Upper lobe of left lung (tissue), 6 donors: ENCODE measurements at regions not wholly inside any gene's neighbourhood (a gene's known extent, or its start where the extent isn't known, plus 50 kb on each side); places are given as distances from the start of the nearest gene placed in this dataset.

Experiments used
- ATAC-seq, 2 donors: fragments of 200-7000 bp; cut with Tn5 transposase; one replicate each; pipeline ENCODE4 v1.9.1; 2022; ENCODE audit warnings: mild to moderate bottlenecking in 2 of 2, moderate library complexity in 2 of 2; ENCODE audit not compliant: low FRiP score in 2 of 2
- DNase-seq, 2 donors: peaks; one replicate each; pipeline ENCODE4 v3.0.0-alpha.2; 2019 to 2020
- H3K27ac ChIP-seq, 4 donors: fragments of 200-600 bp; sonication (generic); one replicate each; pipeline ENCODE4 v1.5.1; 2016 to 2019
- H3K27me3 ChIP-seq, 4 donors: fragments of 200-600 bp; sonication (generic); one replicate each; pipeline ENCODE4 v1.5.1; 2017 to 2019
- H3K36me3 ChIP-seq, 4 donors: fragments of 200-600 bp; sonication (generic); one replicate each; pipeline ENCODE4 v1.5.1; 2016 to 2019
- H3K4me1 ChIP-seq, 4 donors: fragments of 200-600 bp; sonication (generic); one replicate each; pipeline ENCODE4 v1.5.1; 2018 to 2019
- H3K4me3 ChIP-seq, 4 donors: fragments of 200-600 bp; sonication (generic); one replicate each; pipeline ENCODE4 v1.5.1; 2017 to 2019; ENCODE audit warnings: mild to moderate bottlenecking in 2 of 4, moderate library complexity in 1 of 4
- H3K9me3 ChIP-seq, 4 donors: fragments of 200-600 bp; sonication (generic); one replicate each; pipeline ENCODE4 v1.5.1; 2018 to 2019
- EP300 ChIP-seq, 4 donors: sonication (generic); formaldehyde crosslinking; IDR thresholded peaks; one replicate each; pipeline ENCODE4 v1.5.1; 2017; ENCODE audit warnings: antibody characterized with exemption in 4 of 4, control low read depth in 2 of 4
- POLR2A ChIP-seq, 4 donors: fragments of 450-650 bp; IDR thresholded peaks; one replicate each; pipeline ENCODE4 v1.5.1; 2016 to 2017; ENCODE audit warnings: antibody characterized with exemption in 4 of 4, mild to moderate bottlenecking in 2 of 4
- POLR2AphosphoS5 ChIP-seq, 2 donors: sonication (generic); formaldehyde crosslinking; IDR thresholded peaks; one replicate each; pipeline ENCODE4 v1.5.1; 2017; ENCODE audit warnings: antibody characterized with exemption in 2 of 2
- whole genome bisulfite sequencing, 2 donors: methylation state at CpG; one replicate each; pipeline ENCODE4 v1.1.5; 2017 to 2018; 5-methylcytosine and 5-hydroxymethylcytosine counted together
- TF ChIP-seq, protein P1 (sequence below), 6 experiments: fragments of 450-650 bp in 4 of 6; fragments of 200-600 bp in 2 of 6; sonication (generic) in 2 of 6; IDR thresholded peaks; one replicate each; pipeline ENCODE4 v1.5.1; 2016 to 2019; ENCODE audit warnings: antibody characterized with exemption in 6 of 6
- donor health status: DM: no; HTN: no; CAD: no; lungs with moderate emphysema.
- donor health status: DM: no; HTN: yes; CAD: no; lungs with severe emphysema.

DNA sequence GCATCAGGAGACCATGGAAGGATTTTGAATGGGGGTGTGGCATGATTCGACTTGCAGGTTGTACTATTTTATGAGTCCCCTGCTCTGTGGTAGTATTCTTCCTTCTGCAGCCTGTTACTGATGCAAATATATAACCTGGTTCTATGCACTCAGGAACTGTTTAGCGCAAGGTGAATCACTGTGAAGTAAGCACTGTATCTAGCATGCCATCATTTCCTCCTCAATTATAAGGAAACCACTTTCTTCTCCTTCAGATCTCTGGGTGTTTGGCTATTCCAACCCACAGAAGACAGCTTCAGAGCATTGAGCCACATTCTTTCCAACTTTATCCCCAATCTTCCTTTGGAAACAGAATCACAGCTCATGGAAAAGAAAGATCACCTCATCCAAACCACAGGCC lies 176.7 kb downstream of the DIPK2A start:
- no peak for DNase-seq
- Histone ChIP-seq H3K27me3 (no peaks in the 10 kb centered on the region), H3K4me1 (no peaks in the 10 kb centered on the region), H3K36me3 (no peaks in the 10 kb centered on the region), H3K9me3 (no peaks in the 10 kb centered on the region), H3K27ac (no peak overlapping the region), H3K4me3 (no peak overlapping the region)
- ATAC-seq = no peak
- no peak for TF ChIP-seq POLR2AphosphoS5 (IDR thresholded peaks at IDR 0.05)
- 96 to 100% methylated on average over 2 of the region's 2 CpGs for WGBS, 2 donors

DNA sequence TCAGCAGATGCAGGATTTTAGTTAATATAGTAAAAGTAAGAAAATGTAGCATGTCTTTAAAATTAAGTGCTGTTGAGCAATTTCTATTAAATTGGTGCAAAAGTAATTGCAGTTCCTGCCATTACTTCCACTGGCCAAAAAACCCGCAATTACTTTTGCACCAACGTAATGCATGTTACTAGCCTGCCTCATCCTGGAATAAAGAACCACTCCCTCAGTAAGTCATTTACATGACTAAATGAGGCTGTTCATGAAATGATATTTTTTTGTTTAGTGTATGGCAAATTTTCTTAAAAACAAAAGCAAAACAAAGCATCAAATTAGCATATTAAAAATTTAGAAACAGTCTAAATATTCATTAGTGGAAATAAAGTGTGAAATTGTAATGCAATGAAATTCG lies 180.4 kb downstream of the DIPK2A start:
- Histone ChIP-seq H3K9me3 (no peaks in the 10 kb centered on the region), H3K27ac (no peak overlapping the region), H3K4me3 (no peak overlapping the region), H3K4me1 (no peaks in the 10 kb centered on the region), H3K27me3 (no peaks in the 10 kb centered on the region), H3K36me3 (no peaks in the 10 kb centered on the region)
- ATAC-seq = no peak
- DNase-seq = no peak
- WGBS, 2 donors = 91 to 94% methylated on average over 3 of the region's 3 CpGs
- TF ChIP-seq POLR2A (IDR thresholded peaks at IDR 0.05) = no peak
- TF ChIP-seq POLR2AphosphoS5 (IDR thresholded peaks at IDR 0.05) = no peak
- TF ChIP-seq, protein P1, sequence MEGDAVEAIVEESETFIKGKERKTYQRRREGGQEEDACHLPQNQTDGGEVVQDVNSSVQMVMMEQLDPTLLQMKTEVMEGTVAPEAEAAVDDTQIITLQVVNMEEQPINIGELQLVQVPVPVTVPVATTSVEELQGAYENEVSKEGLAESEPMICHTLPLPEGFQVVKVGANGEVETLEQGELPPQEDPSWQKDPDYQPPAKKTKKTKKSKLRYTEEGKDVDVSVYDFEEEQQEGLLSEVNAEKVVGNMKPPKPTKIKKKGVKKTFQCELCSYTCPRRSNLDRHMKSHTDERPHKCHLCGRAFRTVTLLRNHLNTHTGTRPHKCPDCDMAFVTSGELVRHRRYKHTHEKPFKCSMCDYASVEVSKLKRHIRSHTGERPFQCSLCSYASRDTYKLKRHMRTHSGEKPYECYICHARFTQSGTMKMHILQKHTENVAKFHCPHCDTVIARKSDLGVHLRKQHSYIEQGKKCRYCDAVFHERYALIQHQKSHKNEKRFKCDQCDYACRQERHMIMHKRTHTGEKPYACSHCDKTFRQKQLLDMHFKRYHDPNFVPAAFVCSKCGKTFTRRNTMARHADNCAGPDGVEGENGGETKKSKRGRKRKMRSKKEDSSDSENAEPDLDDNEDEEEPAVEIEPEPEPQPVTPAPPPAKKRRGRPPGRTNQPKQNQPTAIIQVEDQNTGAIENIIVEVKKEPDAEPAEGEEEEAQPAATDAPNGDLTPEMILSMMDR (IDR thresholded peaks at IDR 0.05) = no peak
- no peak for TF ChIP-seq EP300 (IDR thresholded peaks at IDR 0.05)

DNA sequence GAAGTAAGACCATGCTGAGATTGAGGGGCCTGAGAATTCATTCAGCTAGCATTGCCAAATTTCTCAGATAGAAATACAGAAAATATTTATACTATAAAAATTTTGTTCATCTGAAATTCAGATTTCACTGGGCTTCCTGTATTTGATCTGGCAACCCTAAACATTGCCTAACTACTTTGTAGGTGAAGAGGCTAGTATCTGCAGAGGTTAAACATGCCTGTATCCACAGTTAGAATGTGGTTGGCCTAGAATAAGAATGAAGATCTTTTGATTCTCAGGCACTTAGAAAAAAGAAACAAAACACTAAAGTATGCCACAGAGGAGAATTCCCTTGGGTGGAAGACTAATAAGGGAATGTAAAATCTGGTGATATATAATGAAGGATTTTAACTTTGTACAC lies 189.0 kb downstream of the DIPK2A start:
- no peak overlapping the region for H3K4me3 ChIP-seq
- H3K27ac ChIP-seq = no peak overlapping the region
- no peaks in the 10 kb centered on the region for H3K36me3 ChIP-seq
- DNase-seq (no peak), ATAC-seq (no peak)
- no peaks in the 10 kb centered on the region for H3K4me1 ChIP-seq
- H3K27me3 ChIP-seq = no peaks in the 10 kb centered on the region
- H3K9me3 ChIP-seq = no peaks in the 10 kb centered on the region
- TF ChIP-seq EP300 (IDR thresholded peaks at IDR 0.05) (no peak), POLR2AphosphoS5 (IDR thresholded peaks at IDR 0.05) (no peak), POLR2A (IDR thresholded peaks at IDR 0.05) (no peak)
- TF ChIP-seq, protein P1 (IDR thresholded peaks at IDR 0.05) = no peak

DNA sequence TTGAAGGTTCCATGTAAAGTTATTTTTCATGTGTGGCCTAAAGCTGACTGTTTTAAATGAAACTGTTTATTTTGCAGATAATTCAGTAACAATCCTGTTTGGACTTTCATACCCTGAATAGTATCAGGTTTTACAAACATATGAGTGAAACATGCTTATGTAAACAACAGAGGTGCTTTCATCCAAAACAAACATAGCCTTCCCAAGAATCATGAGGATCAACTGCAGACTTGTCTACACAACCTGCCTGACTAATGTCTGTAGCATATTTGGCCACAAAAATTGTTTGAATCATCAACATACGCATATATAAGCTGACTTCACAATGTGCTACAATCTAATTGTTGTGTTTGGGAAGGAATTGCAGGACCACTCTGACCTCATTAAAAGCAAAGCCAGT lies 190.4 kb downstream of the DIPK2A start:
- DNase-seq (no peak), ATAC-seq (no peak)
- Histone ChIP-seq H3K9me3 (no peaks in the 10 kb centered on the region), H3K4me3 (no peak overlapping the region), H3K27me3 (no peaks in the 10 kb centered on the region), H3K36me3 (no peaks in the 10 kb centered on the region), H3K4me1 (no peaks in the 10 kb centered on the region), H3K27ac (no peak overlapping the region)
- no peak for TF ChIP-seq POLR2A (IDR thresholded peaks at IDR 0.05)
- no peak for TF ChIP-seq POLR2AphosphoS5 (IDR thresholded peaks at IDR 0.05)
- TF ChIP-seq, protein P1 (IDR thresholded peaks at IDR 0.05) = no peak
- no peak for TF ChIP-seq EP300 (IDR thresholded peaks at IDR 0.05)
- WGBS, 2 donors = 53 to 85% methylated on average over 1 of the region's 1 CpG

DNA sequence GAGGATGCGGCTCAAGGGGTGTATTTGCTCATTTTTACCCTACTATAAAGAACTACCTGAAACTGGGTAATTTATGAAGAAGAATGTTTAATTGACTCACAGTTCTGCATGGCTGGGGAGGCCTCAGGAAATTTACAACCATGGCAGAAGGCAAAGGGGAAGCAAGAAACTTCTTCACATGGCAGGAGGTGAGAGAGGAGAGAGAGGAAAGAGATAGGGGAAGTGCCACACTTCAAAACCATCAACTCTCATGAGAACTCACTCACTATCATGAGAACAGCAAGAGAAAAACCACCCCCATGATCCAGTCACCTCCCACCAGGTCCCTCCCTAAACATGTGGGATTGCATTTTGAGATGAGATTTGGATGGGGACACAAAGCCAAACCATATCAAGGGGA lies 192.7 kb downstream of the DIPK2A start:
- H3K4me3 ChIP-seq = no peak overlapping the region
- WGBS, 2 donors = 96 to 100% methylated on average over 1 of the region's 1 CpG
- H3K27ac ChIP-seq = no peak overlapping the region
- H3K4me1 ChIP-seq = no peaks in the 10 kb centered on the region
- no peaks in the 10 kb centered on the region for H3K27me3 ChIP-seq
- TF ChIP-seq POLR2A (IDR thresholded peaks at IDR 0.05) = no peak
- TF ChIP-seq, protein P1 (IDR thresholded peaks at IDR 0.05) = no peak
- TF ChIP-seq POLR2AphosphoS5 (IDR thresholded peaks at IDR 0.05) = no peak
- no peak for TF ChIP-seq EP300 (IDR thresholded peaks at IDR 0.05)
- ATAC-seq (no peak), DNase-seq (no peak)
- H3K36me3 ChIP-seq = no peaks in the 10 kb centered on the region
- H3K9me3 ChIP-seq = no peaks in the 10 kb centered on the region
